Erythroblast (primary cell): ENCODE measurements at regions not wholly inside any gene's neighbourhood (a gene's known extent, or its start where the extent isn't known, plus 50 kb on each side); places are given as distances from the start of the nearest gene placed in this dataset.

Experiments used
- GATA1 ChIP-seq: IDR thresholded peaks from 2 replicates; pipeline ENCODE4 v1.6.1; 2011; ENCODE audit warnings: low read depth, mild to moderate bottlenecking, control low read depth, low read length, moderate library complexity
- POLR2A ChIP-seq: IDR thresholded peaks from 2 replicates; pipeline ENCODE4 v1.6.1; 2011; ENCODE audit warnings: mild to moderate bottlenecking, low read length

DNA sequence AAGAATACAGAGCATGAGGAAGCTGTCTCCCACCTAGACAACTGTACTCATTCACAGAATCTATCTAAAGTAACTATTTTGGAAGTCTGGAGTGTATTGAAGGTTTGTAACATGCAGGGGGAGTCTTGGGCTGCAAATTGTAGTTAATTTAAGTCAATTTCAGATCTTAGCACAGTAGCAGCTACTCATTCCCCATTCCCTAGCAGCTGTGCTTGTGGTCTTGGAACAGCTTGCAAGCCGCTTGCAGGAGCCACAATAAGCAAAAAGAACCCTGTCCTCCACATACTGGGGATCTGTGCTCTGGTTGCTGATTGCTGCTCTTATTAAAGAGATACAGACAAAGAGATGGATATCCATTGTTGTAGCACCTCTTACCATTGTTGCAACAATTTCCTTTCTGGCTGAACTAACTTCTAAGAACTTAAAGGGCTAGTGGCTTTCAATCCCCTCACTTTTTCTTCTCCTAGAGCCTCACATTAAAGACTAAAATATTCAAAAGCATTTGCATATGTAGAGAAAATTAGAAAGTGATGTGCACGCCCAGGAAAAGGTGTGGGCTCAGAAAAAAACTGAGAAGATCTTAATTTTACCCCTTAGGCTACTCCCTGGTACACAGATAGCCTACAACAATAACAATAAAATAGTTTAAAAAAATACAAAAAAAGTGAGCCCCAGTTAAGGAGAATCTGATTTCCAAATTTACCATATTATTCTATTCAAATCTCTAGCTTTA, 1775.1 kb upstream of the PIK3C3 start:
- TF ChIP-seq POLR2A (no peak), GATA1 (no peak)
